MCF 10A (cell line): ENCODE measurements at regions not wholly inside any gene's neighbourhood (a gene's known extent, or its start where the extent isn't known, plus 50 kb on each side); places are given as distances from the start of the nearest gene placed in this dataset.

ENCODE experiments used
- BruUV-seq: library from RNA; stranded (reverse); fragments of 400-500 nt; replicated peaks from 2 replicates; lab custom pipeline; 2021; lab: Mats Ljungman, UMichigan
- CTCF ChIA-PET: fragments of 300-600 bp; sonication (Branson Sonifier 250); formaldehyde crosslinking; extraction: SDS; loops from one replicate; lab custom pipeline; 2021; ENCODE audit warnings: antibody characterized with exemption, inconsistent platforms; lab: Yijun Ruan, JAX
- POLR2A ChIA-PET: fragments of 300-600, 350-650 bp; sonication (Branson Sonifier 250); formaldehyde crosslinking; extraction: SDS; loops from one replicate; lab custom pipeline; 2020; ENCODE audit warnings: antibody characterized with exemption, inconsistent platforms; lab: Yijun Ruan, JAX
- DNase-seq: peaks from one replicate; pipeline ENCODE4 v3.0.0-alpha.2; 2018; ENCODE audit not compliant: unreplicated experiment
- H3K27ac Mint-ChIP-seq: one replicate; pipeline ENCODE4 v1.8.0; 2022; ENCODE audit warnings: mild to moderate bottlenecking, low read depth, mixed read lengths; ENCODE audit not compliant: unreplicated experiment
- H3K27me3 Mint-ChIP-seq: one replicate; pipeline ENCODE4 v1.8.0; 2022; ENCODE audit warnings: mixed read lengths; ENCODE audit not compliant: insufficient read depth, unreplicated experiment
- H3K36me3 Mint-ChIP-seq: one replicate; pipeline ENCODE4 v1.8.0; 2022; ENCODE audit warnings: mild to moderate bottlenecking, moderate library complexity, mixed read lengths; ENCODE audit not compliant: insufficient read depth, unreplicated experiment
- H3K4me1 Mint-ChIP-seq: one replicate; pipeline ENCODE4 v1.8.0; 2022; ENCODE audit warnings: mixed read lengths; ENCODE audit not compliant: insufficient read depth, unreplicated experiment
- H3K4me3 Mint-ChIP-seq: one replicate; pipeline ENCODE4 v1.8.0; 2022; ENCODE audit warnings: mild to moderate bottlenecking, moderate library complexity, mixed read lengths; ENCODE audit not compliant: unreplicated experiment
- H3K9me3 Mint-ChIP-seq: one replicate; pipeline ENCODE4 v1.8.0; 2022; ENCODE audit warnings: mixed read lengths; ENCODE audit not compliant: unreplicated experiment
- intact Hi-C: fragments of 100-400 bp; cut with micrococcal nuclease; formaldehyde crosslinking; loops from 2 replicates; pipeline ENCODE4 v1.14.1; 2022
- TF ChIP-seq, protein P1 (sequence below): fragments of 200-600 bp; IDR thresholded peaks from one replicate; pipeline ENCODE4 v1.8.0; 2022; ENCODE audit warnings: antibody characterized with exemption, mild to moderate bottlenecking; ENCODE audit not compliant: unreplicated experiment

DNA sequence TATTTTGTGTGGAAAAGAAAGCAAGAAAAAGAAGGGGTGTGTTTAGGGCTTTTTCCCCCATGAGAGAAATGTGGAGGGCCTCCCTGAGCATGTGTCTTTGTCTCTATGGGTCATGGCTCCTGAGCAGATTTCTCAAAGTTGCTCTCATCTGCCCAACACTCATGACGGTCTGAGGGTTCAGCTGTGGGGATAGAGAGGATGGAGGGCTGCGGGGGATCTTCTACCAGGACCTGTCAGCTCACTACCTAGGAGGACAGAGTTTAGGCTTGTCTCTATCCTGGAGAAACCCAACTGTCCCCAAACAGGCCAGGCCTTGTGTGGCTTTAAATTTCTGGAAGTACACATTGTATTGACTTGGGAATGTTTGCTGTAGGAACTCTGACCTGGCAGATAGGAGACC is 342.2 kb downstream of the MYCN start:
- Mint-ChIP-seq H3K4me1 (no peaks in the 10 kb centered on the region), H3K36me3 (peaks cover 5% of the 10 kb centered on the region), H3K27me3 (peaks cover 8% of the 10 kb centered on the region), H3K4me3 (no peak overlapping the region), H3K9me3 (no peaks in the 10 kb centered on the region), H3K27ac (no peak overlapping the region)
- DNase-seq, result no peak
- TF ChIP-seq, protein P1, sequence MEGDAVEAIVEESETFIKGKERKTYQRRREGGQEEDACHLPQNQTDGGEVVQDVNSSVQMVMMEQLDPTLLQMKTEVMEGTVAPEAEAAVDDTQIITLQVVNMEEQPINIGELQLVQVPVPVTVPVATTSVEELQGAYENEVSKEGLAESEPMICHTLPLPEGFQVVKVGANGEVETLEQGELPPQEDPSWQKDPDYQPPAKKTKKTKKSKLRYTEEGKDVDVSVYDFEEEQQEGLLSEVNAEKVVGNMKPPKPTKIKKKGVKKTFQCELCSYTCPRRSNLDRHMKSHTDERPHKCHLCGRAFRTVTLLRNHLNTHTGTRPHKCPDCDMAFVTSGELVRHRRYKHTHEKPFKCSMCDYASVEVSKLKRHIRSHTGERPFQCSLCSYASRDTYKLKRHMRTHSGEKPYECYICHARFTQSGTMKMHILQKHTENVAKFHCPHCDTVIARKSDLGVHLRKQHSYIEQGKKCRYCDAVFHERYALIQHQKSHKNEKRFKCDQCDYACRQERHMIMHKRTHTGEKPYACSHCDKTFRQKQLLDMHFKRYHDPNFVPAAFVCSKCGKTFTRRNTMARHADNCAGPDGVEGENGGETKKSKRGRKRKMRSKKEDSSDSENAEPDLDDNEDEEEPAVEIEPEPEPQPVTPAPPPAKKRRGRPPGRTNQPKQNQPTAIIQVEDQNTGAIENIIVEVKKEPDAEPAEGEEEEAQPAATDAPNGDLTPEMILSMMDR, result no peak
- intact Hi-C loops, result loop anchor here (1.0 to 5.0 kb wide), 2 partner anchors 343 to 645 kb away; no protein-coding TSS in a partner anchor
- no TSS peak for BruUV-seq
- ChIA-PET POLR2A (no interaction called here), CTCF (interaction anchor here (0.6 to 4.7 kb wide), 21 partner anchors 9 to 1087 kb away, joined by 3 to 41 read pairs (median 4); partner anchors contain the start of gene MYCN)

DNA sequence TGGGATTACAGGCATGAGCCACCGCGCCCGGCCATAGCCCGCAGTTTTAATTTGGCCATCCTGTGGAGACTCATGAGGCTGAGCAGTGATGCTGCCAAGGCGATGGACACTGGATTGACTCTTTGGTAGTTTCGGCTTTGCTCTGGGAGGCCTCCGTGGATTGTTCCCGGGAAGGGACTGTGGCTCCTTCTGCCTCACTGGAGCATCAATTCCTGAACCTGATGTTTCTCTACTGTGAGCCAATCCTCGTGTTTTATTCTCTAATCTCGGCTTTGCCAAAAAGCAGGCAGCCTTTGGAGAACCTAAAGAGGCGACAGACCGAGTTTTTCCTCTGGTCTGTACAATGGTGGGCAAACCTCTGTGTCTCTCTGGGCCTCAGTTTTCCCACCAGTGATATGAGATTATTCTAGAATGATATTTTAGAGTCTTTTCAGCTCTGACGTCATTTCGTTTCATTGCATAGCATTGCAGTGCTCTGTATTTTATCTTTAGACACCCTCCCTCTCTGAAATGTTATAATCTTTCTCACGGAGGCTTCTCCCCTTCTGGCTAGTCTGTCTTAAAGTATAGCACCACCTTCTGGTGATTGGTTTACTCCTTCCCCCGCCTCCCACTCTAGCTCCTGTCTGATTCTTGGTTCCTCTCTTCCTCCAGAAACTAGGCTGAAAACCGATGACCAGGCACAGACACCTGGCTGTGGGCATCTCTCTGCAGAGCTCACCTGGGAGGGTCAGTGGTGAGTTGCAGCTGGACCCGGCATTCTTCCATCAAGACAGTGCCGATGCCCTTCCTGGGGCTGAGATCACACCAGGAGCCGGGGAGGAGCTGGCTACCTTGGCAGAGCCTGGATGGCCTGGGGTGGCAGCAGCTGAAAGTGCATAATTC is 341.3 kb downstream of the MYCN start:
- Mint-ChIP-seq H3K27ac (no peak overlapping the region), H3K4me3 (no peak overlapping the region), H3K27me3 (no peaks in the 10 kb centered on the region), H3K4me1 (no peaks in the 10 kb centered on the region), H3K36me3 (peaks cover 5% of the 10 kb centered on the region), H3K9me3 (no peaks in the 10 kb centered on the region)
- peak; percentile 39 for DNase-seq
- ChIA-PET CTCF (interaction anchor here (0.6 to 4.7 kb wide), 25 partner anchors 9 to 1088 kb away, joined by 3 to 41 read pairs (median 4); partner anchors contain the start of gene MYCN), POLR2A (interaction anchor here (0.6 kb wide), 2 partner anchors 480 to 1861 kb away, joined by 3 read pairs; no protein-coding TSS in a partner anchor)
- BruUV-seq, result no TSS peak
- intact Hi-C loops, result loop anchor here (1.0 to 5.0 kb wide), 2 partner anchors 342 to 644 kb away; no protein-coding TSS in a partner anchor
- TF ChIP-seq, protein P1, result peak; percentile 24

DNA sequence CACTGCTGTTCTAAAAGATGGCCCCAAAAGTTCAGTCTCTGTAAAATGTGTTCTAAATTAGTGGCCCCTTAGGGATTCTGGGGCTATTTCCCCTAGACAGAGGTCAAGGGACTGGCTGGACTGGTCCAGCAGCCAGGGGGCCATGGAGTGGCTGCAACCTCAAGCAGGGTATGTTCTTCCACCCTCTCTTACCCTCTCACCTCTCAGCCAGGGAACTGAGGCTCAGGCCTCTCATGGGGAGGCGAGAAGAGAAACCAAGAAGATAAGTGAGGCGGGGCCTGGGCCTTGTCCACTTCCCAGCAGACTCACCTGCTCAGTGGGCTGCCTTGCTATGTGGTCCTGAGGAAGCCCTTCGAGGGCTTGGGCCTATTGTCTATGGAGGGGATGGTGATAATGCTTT is 339.7 kb downstream of the MYCN start:
- TF ChIP-seq, protein P1, result no peak
- peaks cover 5% of the 10 kb centered on the region for H3K36me3 Mint-ChIP-seq
- DNase-seq, result no peak
- no TSS peak for BruUV-seq
- intact Hi-C loops, result loop anchor here (5.0 kb wide), 1 partner anchor 643 kb away; no protein-coding TSS in a partner anchor
- H3K4me1 Mint-ChIP-seq, result no peaks in the 10 kb centered on the region
- ChIA-PET CTCF (interaction anchor here (0.6 to 4.7 kb wide), 3 partner anchors 10 to 638 kb away, joined by 4 to 41 read pairs (median 18); partner anchors contain the start of gene MYCN), POLR2A (no interaction called here)
- no peaks in the 10 kb centered on the region for H3K27me3 Mint-ChIP-seq
- H3K9me3 Mint-ChIP-seq, result no peaks in the 10 kb centered on the region
- no peak overlapping the region for H3K27ac Mint-ChIP-seq
- no peak overlapping the region for H3K4me3 Mint-ChIP-seq

DNA sequence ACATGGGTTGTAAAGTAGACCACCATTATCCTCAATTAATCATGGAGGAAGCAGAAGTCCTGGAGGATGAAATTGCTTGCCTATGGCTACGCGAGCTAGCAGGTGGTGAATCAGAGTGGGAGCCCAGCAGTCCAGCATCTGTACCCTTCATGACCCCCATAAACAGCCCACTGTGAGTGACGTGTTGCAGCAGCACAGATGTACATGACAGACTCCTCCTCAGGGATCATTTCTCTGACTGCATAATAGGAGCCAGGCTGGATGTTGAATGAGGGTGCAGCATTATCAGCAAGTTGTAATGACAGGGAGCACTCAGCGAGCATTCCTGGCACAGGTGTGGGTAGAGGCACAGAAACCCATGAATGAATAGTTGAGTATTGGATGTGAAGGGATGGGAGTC is 339.3 kb downstream of the MYCN start:
- H3K9me3 Mint-ChIP-seq, result no peaks in the 10 kb centered on the region
- H3K27ac Mint-ChIP-seq, result no peak overlapping the region
- TF ChIP-seq, protein P1, result no peak
- peaks cover 5% of the 10 kb centered on the region for H3K36me3 Mint-ChIP-seq
- BruUV-seq, result no TSS peak
- H3K4me1 Mint-ChIP-seq, result no peaks in the 10 kb centered on the region
- no peak overlapping the region for H3K4me3 Mint-ChIP-seq
- CTCF ChIA-PET, result interaction anchor here (0.6 to 4.7 kb wide), 2 partner anchors 340 to 637 kb away, joined by 4 to 41 read pairs; partner anchors contain the start of gene MYCN
- H3K27me3 Mint-ChIP-seq, result no peaks in the 10 kb centered on the region
- intact Hi-C loops, result loop anchor here (5.0 kb wide), 1 partner anchor 642 kb away; no protein-coding TSS in a partner anchor
- DNase-seq, result no peak
- POLR2A ChIA-PET, result no interaction called here
